A549 (cell line): ENCODE measurements at regions not wholly inside any gene's neighbourhood (a gene's known extent, or its start where the extent isn't known, plus 50 kb on each side); places are given as distances from the start of the nearest gene placed in this dataset.

Experiments used
- ATAC-seq, 2 experiments: fragments of 200-7000 bp in 1 of 2; fragments of >200 bp in 1 of 2; cut with Nextera tagmentation in 1 of 2; cut with Tn5 transposase in 1 of 2; 3 replicates each; pipeline versions ENCODE4 v1.8.0 to v1.9.1; 2018 to 2020; ENCODE audit warnings: mild to moderate bottlenecking in 1 of 2, moderate library complexity in 1 of 2
- CTCF ChIA-PET: fragments of 300-600 bp; sonication (Branson Sonifier 250); formaldehyde crosslinking; extraction: SDS; loops from one replicate; lab custom pipeline; 2021; ENCODE audit warnings: antibody characterized with exemption, inconsistent platforms; lab: Yijun Ruan, JAX
- POLR2A ChIA-PET: fragments of 350-600 bp; formaldehyde crosslinking; extraction: SDS; loops from one replicate; lab custom pipeline; 2021; ENCODE audit warnings: antibody characterized with exemption, inconsistent platforms; lab: Yijun Ruan, JAX
- DNase-seq, 2 experiments: peaks; one replicate each; pipeline versions ENCODE4 v3.0.0 to v3.0.0-alpha.2; 2011 to 2016; ENCODE audit warnings: low read depth in 1 of 2, low spot score in 1 of 2
- FAIRE-seq: peaks from 2 replicates; lab custom pipeline; 2011; peaks lifted over from hg19 to GRCh38; lab: Jason Lieb, UNC
- H3K27ac ChIP-seq, 2 experiments: fragments of >200 bp; sonication (Bioruptor Twin); formaldehyde crosslinking; 3 replicates each; pipeline ENCODE4 v1.5.1; 2016 to 2017
- H3K4me1 ChIP-seq: fragments of >200 bp; sonication (Bioruptor Twin); formaldehyde crosslinking; 3 replicates; pipeline ENCODE4 v1.6.1; 2016
- H3K4me2 ChIP-seq: fragments of >200 bp; sonication (Bioruptor Twin); formaldehyde crosslinking; 3 replicates; pipeline ENCODE4 v1.6.1; 2016
- H3K4me3 ChIP-seq: fragments of >200 bp; sonication (Bioruptor Twin); formaldehyde crosslinking; 3 replicates; pipeline ENCODE4 v1.5.1; 2016
- H3K9me3 ChIP-seq: fragments of >200 bp; sonication (Bioruptor Twin); formaldehyde crosslinking; 3 replicates; pipeline ENCODE4 v1.6.1; 2016
- BHLHE40 ChIP-seq: IDR thresholded peaks from 2 replicates; pipeline ENCODE4 v1.6.1; 2012; ENCODE audit warnings: low read depth, low read length, inconsistent platforms
- CHD2 ChIP-seq: fragments of 150-350 bp; IDR thresholded peaks from 2 replicates; pipeline ENCODE4 v1.6.1; 2014; ENCODE audit warnings: low read length; ENCODE audit not compliant: partially characterized antibody
- CHD4 ChIP-seq: fragments of 200-600 bp; sonication (generic); IDR thresholded peaks from 2 replicates; pipeline ENCODE4 v1.6.1; 2016; ENCODE audit warnings: antibody characterized with exemption, mild to moderate bottlenecking, borderline replicate concordance
- CTCF ChIP-seq: fragments of >200 bp; sonication (Bioruptor Twin); formaldehyde crosslinking; IDR thresholded peaks from 3 replicates; pipeline ENCODE4 v1.5.1; 2016
- EHF ChIP-seq: fragments of 250-450 bp; sonication (Bioruptor Pico); IDR thresholded peaks from 2 replicates; pipeline ENCODE4 v1.5.0; 2020; ENCODE audit warnings: mild to moderate bottlenecking
- EHMT2 ChIP-seq: fragments of 200-600 bp; sonication (generic); IDR thresholded peaks from 2 replicates; pipeline ENCODE4 v1.6.1; 2016; ENCODE audit warnings: antibody characterized with exemption, low read depth, mild to moderate bottlenecking, moderate library complexity
- ELK1 ChIP-seq: fragments of 150-350 bp; IDR thresholded peaks from 2 replicates; pipeline ENCODE4 v1.6.1; 2014; ENCODE audit warnings: low read depth, mild to moderate bottlenecking, low read length
- FOSL2 ChIP-seq, 2 experiments: fragments of 450-650 bp in 1 of 2; fragments of >200 bp in 1 of 2; sonication (Bioruptor Twin) in 1 of 2; formaldehyde crosslinking; IDR thresholded peaks; 2 replicates each; pipeline versions ENCODE4 v1.5.0 to v1.6.1; 2016 to 2020; ENCODE audit warnings: mild to moderate bottlenecking in 1 of 2, moderate library complexity in 1 of 2
- FOXS1 ChIP-seq: fragments of 250-450 bp; sonication (Bioruptor Pico); IDR thresholded peaks from 2 replicates; pipeline ENCODE4 v1.5.0; 2020; ENCODE audit warnings: mild to moderate bottlenecking, moderate library complexity
- HDAC2 ChIP-seq: fragments of 200-600 bp; sonication (generic); IDR thresholded peaks from 2 replicates; pipeline ENCODE4 v1.6.1; 2016
- MAX ChIP-seq: IDR thresholded peaks from 2 replicates; pipeline ENCODE4 v1.6.1; 2012
- NPAS2 ChIP-seq: fragments of 250-450 bp; sonication (Bioruptor Pico); IDR thresholded peaks from 2 replicates; pipeline ENCODE4 v1.8.0; 2022; ENCODE audit warnings: mild to moderate bottlenecking, moderate library complexity, borderline replicate concordance
- RAD21 ChIP-seq, 2 experiments: fragments of >200 bp in 1 of 2; sonication (Bioruptor Twin) in 1 of 2; formaldehyde crosslinking in 1 of 2; IDR thresholded peaks in 1 of 2; conservative IDR thresholded peaks in 1 of 2; 2 replicates in 1 of 2; 3 replicates in 1 of 2; pipeline ENCODE4 v1.6.1; 2012 to 2018; ENCODE audit warnings: inconsistent platforms in 1 of 2
- REST ChIP-seq: fragments of 200-600 bp; sonication (generic); IDR thresholded peaks from 2 replicates; pipeline ENCODE4 v1.6.1; 2016; ENCODE audit warnings: antibody characterized with exemption, mild to moderate bottlenecking, moderate library complexity
- RFX5 ChIP-seq: fragments of 450-650 bp; IDR thresholded peaks from 2 replicates; pipeline ENCODE4 v1.7.1; 2014; ENCODE audit warnings: antibody characterized with exemption, mild to moderate bottlenecking, moderate library complexity
- TFCP2L1 ChIP-seq: fragments of 250-450 bp; sonication (Bioruptor Pico); IDR thresholded peaks from 2 replicates; pipeline ENCODE4 v1.5.0; 2021; ENCODE audit warnings: mild to moderate bottlenecking
- TP53 ChIP-seq: fragments of 250-450 bp; sonication (Bioruptor Pico); IDR thresholded peaks from 2 replicates; pipeline ENCODE4 v1.5.0; 2021; ENCODE audit warnings: mild to moderate bottlenecking, moderate library complexity
- USF2 ChIP-seq: fragments of 450-650 bp; IDR thresholded peaks from 2 replicates; pipeline ENCODE4 v1.6.1; 2014; ENCODE audit warnings: antibody characterized with exemption
- ZC3H11A ChIP-seq: fragments of 450-650 bp; IDR thresholded peaks from 2 replicates; pipeline ENCODE4 v1.6.1; 2014; ENCODE audit warnings: antibody characterized with exemption, mild to moderate bottlenecking
- ZNF302 ChIP-seq: fragments of 250-450 bp; sonication (Bioruptor Pico); IDR thresholded peaks from 2 replicates; pipeline ENCODE4 v1.9.0; 2021; ENCODE audit warnings: inconsistent platforms, mild to moderate bottlenecking, moderate library complexity
- WGBS: methylation state at CpG from one replicate; pipeline ENCODE4 v1.1.6; 2017; ENCODE audit errors: missing lambda C conversion rate; 5-methylcytosine and 5-hydroxymethylcytosine counted together

- no peak for TF ChIP-seq REST
- no peak for TF ChIP-seq ZC3H11A
- TF ChIP-seq ZNF302 (CRISPR knock-in tag), result no peak
- no peak for TF ChIP-seq HDAC2
- no peak for TF ChIP-seq BHLHE40
- no peak for TF ChIP-seq ELK1
- TF ChIP-seq TP53 (CRISPR knock-in tag), result no peak
- TF ChIP-seq FOSL2 (IDR thresholded peaks at IDR 0.05), result no peak
- no peak for TF ChIP-seq FOSL2 (CRISPR knock-in tag; IDR thresholded peaks at IDR 0.05)
- no peak for TF ChIP-seq FOXS1 (CRISPR knock-in tag)
- TF ChIP-seq EHMT2, result no peak
Observed at GRCh38 chr13:39129213-39129612, 91.0 kb downstream of the NHLRC3 start (continued).

- Histone ChIP-seq H3K27ac (no peak overlapping the region), H3K9me3 (no peaks in the 10 kb centered on the region), H3K4me1 (no peaks in the 10 kb centered on the region), H3K4me2 (no peak overlapping the region), H3K4me3 (no peak overlapping the region)
- WGBS, result 7% methylated on average over 8 of the region's 8 CpGs
- no peak for TF ChIP-seq EHF
- TF ChIP-seq RFX5, result no peak
- no peak for TF ChIP-seq RAD21 (conservative IDR thresholded peaks at IDR 0.05 in 1 of 2, IDR thresholded peaks at IDR 0.05 in 1 of 2)
- DNase-seq (no peak), ATAC-seq (no peak), FAIRE-seq (no peak)
- POLR2A ChIA-PET, result no interaction called here
- CTCF ChIA-PET, result no interaction called here
Observed at GRCh38 chr13:39130301-39130700, 92.0 kb downstream of the NHLRC3 start.

GRCh38 chr13:39132286-39133230 is 94.3 kb downstream of the NHLRC3 start:
- H3K4me3 ChIP-seq, result no peak overlapping the region
- no peak for TF ChIP-seq FOXS1 (CRISPR knock-in tag)
- no peak for TF ChIP-seq USF2
- no peak for TF ChIP-seq CHD2
- TF ChIP-seq NPAS2, result no peak
- TF ChIP-seq TFCP2L1, result no peak
- TF ChIP-seq CHD4, result no peak
- TF ChIP-seq CTCF, result no peak
- no peak for TF ChIP-seq MAX
- TF ChIP-seq REST, result no peak
- TF ChIP-seq, all 56 proteins: peak for 0
- Histone ChIP-seq H3K9me3 (no peaks in the 10 kb centered on the region), H3K27ac (no peak overlapping the region), H3K4me2 (no peak overlapping the region), H3K4me1 (no peaks in the 10 kb centered on the region)
- no peak for ATAC-seq
- POLR2A ChIA-PET, result no interaction called here
- FAIRE-seq, result no peak
- CTCF ChIA-PET, result interaction anchor here (0.9 kb wide), 1 partner anchor 12 kb away, joined by 4 read pairs; no protein-coding TSS in a partner anchor
- WGBS, result 12% methylated on average over 4 of the region's 4 CpGs
- no peak for DNase-seq
